ENCODE measurements at regions not wholly inside any gene's neighbourhood (a gene's known extent, or its start where the extent isn't known, plus 50 kb on each side); places are given as distances from the start of the nearest gene placed in this dataset.

DNA sequence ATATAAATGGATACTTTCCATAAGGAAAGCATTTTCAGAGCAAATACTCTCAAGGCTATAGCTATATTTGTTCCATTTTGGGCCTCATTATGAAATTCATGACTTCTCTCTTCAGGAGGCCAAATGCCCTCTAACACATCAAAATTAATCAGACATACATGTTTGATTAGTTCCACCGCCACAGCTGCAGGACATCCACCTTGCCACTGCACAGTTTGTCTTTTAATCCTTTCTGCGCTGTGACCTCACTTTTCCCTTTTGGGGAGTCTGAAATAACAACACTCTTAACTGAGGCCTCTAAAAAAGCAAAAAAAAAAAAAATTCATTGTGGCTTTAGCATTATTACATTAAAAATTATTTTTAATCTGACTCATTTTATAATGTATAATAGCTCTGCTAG lies 279.1 kb upstream of the CDH12 start:
- ChIA-PET CTCF (no interaction called here), POLR2A (ENCODE audit: unreplicated experiment) (interaction anchor here (0.6 to 0.7 kb wide), 2 partner anchors 10 to 713 kb away, joined by 3 to 4 read pairs; no protein-coding TSS in a partner anchor)
- Histone ChIP-seq H3K4me3 (ENCODE audit: low read length) (no peak overlapping the region), H2AFZ (ENCODE audit: low read length) (no peak overlapping the region), H3K79me2 (ENCODE audit: low read length) (no peaks in the 10 kb centered on the region), H3K27me3 (ENCODE audit: low read length) (no peaks in the 10 kb centered on the region), H3K36me3 (ENCODE audit: low read depth, low read length) (no peaks in the 10 kb centered on the region), H4K20me1 (ENCODE audit: low read length) (no peaks in the 10 kb centered on the region), H3K4me1 (ENCODE audit: insufficient read depth, low read length) (no peaks in the 10 kb centered on the region), H3K9me2 (replicated peaks; ENCODE audit: low read length) (no peaks in the 10 kb centered on the region), H3F3A (ENCODE audit: low read length, unreplicated experiment) (no peaks in the 10 kb centered on the region), H3K27ac (ENCODE audit: low read length) (no peak overlapping the region), H3K4me2 (ENCODE audit: low read length) (no peak overlapping the region), H3K9me3 (ENCODE audit: low read length) (0 out of 2 replicates have a peak, but pooled peaks cover 4% of the 10 kb centered on the region), H3K9ac (ENCODE audit: low read length) (no peak overlapping the region)
- no peak for TF ChIP-seq EZH2 (IDR thresholded peaks at IDR 0.05; ENCODE audit: low read length, unreplicated experiment)
- TF ChIP-seq, protein P1, sequence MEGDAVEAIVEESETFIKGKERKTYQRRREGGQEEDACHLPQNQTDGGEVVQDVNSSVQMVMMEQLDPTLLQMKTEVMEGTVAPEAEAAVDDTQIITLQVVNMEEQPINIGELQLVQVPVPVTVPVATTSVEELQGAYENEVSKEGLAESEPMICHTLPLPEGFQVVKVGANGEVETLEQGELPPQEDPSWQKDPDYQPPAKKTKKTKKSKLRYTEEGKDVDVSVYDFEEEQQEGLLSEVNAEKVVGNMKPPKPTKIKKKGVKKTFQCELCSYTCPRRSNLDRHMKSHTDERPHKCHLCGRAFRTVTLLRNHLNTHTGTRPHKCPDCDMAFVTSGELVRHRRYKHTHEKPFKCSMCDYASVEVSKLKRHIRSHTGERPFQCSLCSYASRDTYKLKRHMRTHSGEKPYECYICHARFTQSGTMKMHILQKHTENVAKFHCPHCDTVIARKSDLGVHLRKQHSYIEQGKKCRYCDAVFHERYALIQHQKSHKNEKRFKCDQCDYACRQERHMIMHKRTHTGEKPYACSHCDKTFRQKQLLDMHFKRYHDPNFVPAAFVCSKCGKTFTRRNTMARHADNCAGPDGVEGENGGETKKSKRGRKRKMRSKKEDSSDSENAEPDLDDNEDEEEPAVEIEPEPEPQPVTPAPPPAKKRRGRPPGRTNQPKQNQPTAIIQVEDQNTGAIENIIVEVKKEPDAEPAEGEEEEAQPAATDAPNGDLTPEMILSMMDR (conservative IDR thresholded peaks at IDR 0.05; ENCODE audit: low read depth, low read length), result no peak
- TF ChIP-seq EZH2phosphoT487 (IDR thresholded peaks at IDR 0.05; ENCODE audit: borderline replicate concordance, low read length), result no peak
- intact Hi-C loops (cut with micrococcal nuclease), result loop anchor here (10.0 kb wide), 1 partner anchor 1317 kb away; no protein-coding TSS in a partner anchor
- no TSS peak for BruUV-seq (replicated peaks)
- DNase-seq, result no peak
- ATAC-seq, result no peak

DNA sequence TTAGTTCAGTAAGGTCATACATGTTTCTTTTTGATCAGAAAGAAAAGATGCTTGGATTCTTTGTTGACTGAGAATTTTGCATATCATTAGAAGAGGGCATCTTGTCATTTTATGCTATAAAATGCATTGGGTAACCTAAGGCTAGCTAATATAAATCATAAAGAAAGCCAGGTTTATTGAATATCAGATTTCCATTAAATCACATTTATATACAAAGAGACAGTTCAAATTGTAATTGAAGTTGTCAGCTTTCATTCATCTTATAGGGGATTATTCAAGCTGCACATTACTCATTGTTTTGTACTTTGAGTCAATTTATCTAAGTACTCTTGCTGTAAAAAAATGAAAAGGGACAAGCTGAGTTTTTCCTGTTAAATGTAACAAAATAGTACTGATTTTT lies 259.1 kb upstream of the CDH12 start:
- no peak for ATAC-seq
- Histone ChIP-seq H3K36me3 (ENCODE audit: low read depth, low read length) (no peaks in the 10 kb centered on the region), H2AFZ (ENCODE audit: low read length) (no peak overlapping the region), H4K20me1 (ENCODE audit: low read length) (no peaks in the 10 kb centered on the region), H3F3A (ENCODE audit: low read length, unreplicated experiment) (no peaks in the 10 kb centered on the region), H3K4me3 (ENCODE audit: low read length) (no peak overlapping the region), H3K9me2 (replicated peaks; ENCODE audit: low read length) (no peaks in the 10 kb centered on the region), H3K27ac (ENCODE audit: low read length) (no peak overlapping the region), H3K9ac (ENCODE audit: low read length) (no peak overlapping the region), H3K27me3 (ENCODE audit: low read length) (no peaks in the 10 kb centered on the region), H3K4me1 (ENCODE audit: insufficient read depth, low read length) (no peaks in the 10 kb centered on the region), H3K79me2 (ENCODE audit: low read length) (no peaks in the 10 kb centered on the region), H3K9me3 (ENCODE audit: low read length) (no peaks in the 10 kb centered on the region), H3K4me2 (ENCODE audit: low read length) (no peak overlapping the region)
- no TSS peak for BruUV-seq (replicated peaks)
- POLR2A ChIA-PET (ENCODE audit: unreplicated experiment), result no interaction called here
- CTCF ChIA-PET, result no interaction called here
- TF ChIP-seq EZH2 (IDR thresholded peaks at IDR 0.05; ENCODE audit: low read length, unreplicated experiment) (no peak), EZH2phosphoT487 (IDR thresholded peaks at IDR 0.05; ENCODE audit: borderline replicate concordance, low read length) (no peak)
- TF ChIP-seq, protein P1 (conservative IDR thresholded peaks at IDR 0.05; ENCODE audit: low read depth, low read length), result no peak
- DNase-seq, result no peak
- intact Hi-C loops (cut with micrococcal nuclease), result no loop called here

DNA sequence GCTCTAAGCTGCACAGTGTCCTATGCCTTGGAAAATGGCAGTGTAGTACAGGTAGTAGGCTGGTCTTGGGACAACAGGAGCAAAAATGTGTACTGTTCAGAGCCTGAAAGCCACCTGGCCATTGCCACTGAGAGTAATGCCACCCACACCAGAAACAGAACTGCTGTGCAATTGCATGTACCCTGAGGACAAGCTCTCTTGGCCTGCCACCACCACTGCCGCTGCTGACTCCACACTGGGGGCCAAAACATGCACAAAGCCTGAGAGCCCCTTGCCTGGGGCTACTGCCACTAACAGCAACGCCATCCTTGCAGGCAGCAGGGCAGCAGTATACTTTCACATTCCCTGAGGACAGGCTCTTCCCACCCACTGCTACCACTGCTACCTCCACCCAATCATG lies 251.9 kb upstream of the CDH12 start:
- no peaks in the 10 kb centered on the region for H3K27me3 ChIP-seq (ENCODE audit: low read length)
- H3K4me3 ChIP-seq (ENCODE audit: low read length), result no peak overlapping the region
- H3K9me2 ChIP-seq (replicated peaks; ENCODE audit: low read length), result no peaks in the 10 kb centered on the region
- no peaks in the 10 kb centered on the region for H3K4me1 ChIP-seq (ENCODE audit: insufficient read depth, low read length)
- no peak overlapping the region for H3K9ac ChIP-seq (ENCODE audit: low read length)
- H3K79me2 ChIP-seq (ENCODE audit: low read length), result no peaks in the 10 kb centered on the region
- no peak for TF ChIP-seq EZH2 (IDR thresholded peaks at IDR 0.05; ENCODE audit: low read length, unreplicated experiment)
- TF ChIP-seq, protein P1 (conservative IDR thresholded peaks at IDR 0.05; ENCODE audit: low read depth, low read length), result no peak
- no peak for TF ChIP-seq EZH2phosphoT487 (IDR thresholded peaks at IDR 0.05; ENCODE audit: borderline replicate concordance, low read length)
- no peaks in the 10 kb centered on the region for H3K9me3 ChIP-seq (ENCODE audit: low read length)
- CTCF ChIA-PET, result no interaction called here
- intact Hi-C loops (cut with micrococcal nuclease), result no loop called here
- no TSS peak for BruUV-seq (replicated peaks)
- POLR2A ChIA-PET (ENCODE audit: unreplicated experiment), result no interaction called here
- no peak overlapping the region for H2AFZ ChIP-seq (ENCODE audit: low read length)
- no peaks in the 10 kb centered on the region for H3K36me3 ChIP-seq (ENCODE audit: low read depth, low read length)
- H3K4me2 ChIP-seq (ENCODE audit: low read length), result no peak overlapping the region
- no peaks in the 10 kb centered on the region for H4K20me1 ChIP-seq (ENCODE audit: low read length)
- H3K27ac ChIP-seq (ENCODE audit: low read length), result no peak overlapping the region
- ATAC-seq (no peak), DNase-seq (no peak)
- H3F3A ChIP-seq (ENCODE audit: low read length, unreplicated experiment), result no peaks in the 10 kb centered on the region

Data from PC-3 (cell line).